Testis (tissue), 2 donors: ENCODE measurements at regions not wholly inside any gene's neighbourhood (a gene's known extent, or its start where the extent isn't known, plus 50 kb on each side); places are given as distances from the start of the nearest gene placed in this dataset.

Source experiments
- DNase-seq: peaks from one replicate; pipeline ENCODE4 v3.0.0-alpha.2; 2019
- H3K27ac ChIP-seq, 2 donors: fragments of 200-600 bp; sonication (generic); one replicate each; pipeline ENCODE4 v1.5.1; 2019
- H3K27me3 ChIP-seq: fragments of 200-600 bp; sonication (generic); one replicate; pipeline ENCODE4 v1.5.1; 2019
- H3K36me3 ChIP-seq: fragments of 200-600 bp; sonication (generic); one replicate; pipeline ENCODE4 v1.5.1; 2017; ENCODE audit warnings: low read depth; ENCODE audit errors: missing control alignments
- H3K4me1 ChIP-seq: fragments of 200-600 bp; sonication (generic); one replicate; pipeline ENCODE4 v1.5.1; 2019
- H3K4me3 ChIP-seq, 2 donors: fragments of 200-600 bp; sonication (generic); one replicate each; pipeline ENCODE4 v1.5.1; 2017 to 2019
- H3K9me3 ChIP-seq: fragments of 200-600 bp; sonication (generic); one replicate; pipeline ENCODE4 v1.5.1; 2017
- POLR2A ChIP-seq: fragments of 450-650 bp; IDR thresholded peaks from one replicate; pipeline ENCODE4 v1.6.1; 2017; ENCODE audit warnings: antibody characterized with exemption, mild to moderate bottlenecking, moderate library complexity
- whole genome bisulfite sequencing, 2 donors: methylation state at CpG; one replicate each; pipeline ENCODE4 v1.1.5; 2018; 5-methylcytosine and 5-hydroxymethylcytosine counted together
- intact Hi-C: fragments of 100-400 bp; cut with DNase I; formaldehyde crosslinking; loops from one replicate; pipeline ENCODE4 v1.15.1; 2023; ENCODE audit warnings: low total_unique reads
- TF ChIP-seq, protein P1 (sequence below), 3 experiments: fragments of 450-650 bp in 2 of 3; fragments of 200-600 bp in 1 of 3; sonication (generic) in 1 of 3; IDR thresholded peaks; one replicate each; pipeline ENCODE4 v1.5.1; 2016 to 2019; ENCODE audit warnings: antibody characterized with exemption in 3 of 3, mild to moderate bottlenecking in 2 of 3, moderate library complexity in 1 of 3

DNA sequence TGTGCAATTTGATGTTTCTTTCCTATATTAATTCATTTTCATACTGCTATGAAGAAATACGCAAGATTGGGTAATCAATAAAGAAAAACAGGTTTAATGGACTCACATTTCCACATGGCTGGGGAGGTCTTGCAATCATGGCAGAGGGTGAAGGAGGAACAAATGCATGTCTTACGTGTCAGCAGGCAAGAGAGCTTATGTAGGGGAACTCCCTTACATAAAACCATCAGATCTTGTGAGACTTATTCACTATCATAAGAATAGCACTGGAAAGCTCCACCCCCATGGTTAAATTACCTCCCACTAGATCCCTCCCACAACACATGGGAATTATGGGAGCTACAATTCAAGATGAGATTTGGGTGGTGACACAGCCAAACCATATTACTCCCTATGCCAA lies 418.9 kb upstream of the MAF start:
- intact Hi-C loops: no loop called here
- no peak for TF ChIP-seq POLR2A
- TF ChIP-seq, protein P1, sequence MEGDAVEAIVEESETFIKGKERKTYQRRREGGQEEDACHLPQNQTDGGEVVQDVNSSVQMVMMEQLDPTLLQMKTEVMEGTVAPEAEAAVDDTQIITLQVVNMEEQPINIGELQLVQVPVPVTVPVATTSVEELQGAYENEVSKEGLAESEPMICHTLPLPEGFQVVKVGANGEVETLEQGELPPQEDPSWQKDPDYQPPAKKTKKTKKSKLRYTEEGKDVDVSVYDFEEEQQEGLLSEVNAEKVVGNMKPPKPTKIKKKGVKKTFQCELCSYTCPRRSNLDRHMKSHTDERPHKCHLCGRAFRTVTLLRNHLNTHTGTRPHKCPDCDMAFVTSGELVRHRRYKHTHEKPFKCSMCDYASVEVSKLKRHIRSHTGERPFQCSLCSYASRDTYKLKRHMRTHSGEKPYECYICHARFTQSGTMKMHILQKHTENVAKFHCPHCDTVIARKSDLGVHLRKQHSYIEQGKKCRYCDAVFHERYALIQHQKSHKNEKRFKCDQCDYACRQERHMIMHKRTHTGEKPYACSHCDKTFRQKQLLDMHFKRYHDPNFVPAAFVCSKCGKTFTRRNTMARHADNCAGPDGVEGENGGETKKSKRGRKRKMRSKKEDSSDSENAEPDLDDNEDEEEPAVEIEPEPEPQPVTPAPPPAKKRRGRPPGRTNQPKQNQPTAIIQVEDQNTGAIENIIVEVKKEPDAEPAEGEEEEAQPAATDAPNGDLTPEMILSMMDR (IDR thresholded peaks at IDR 0.05): no peak
- Histone ChIP-seq H3K4me3 (no peak overlapping the region), H3K27ac (no peak overlapping the region), H3K36me3 (no peaks in the 10 kb centered on the region), H3K9me3 (no peaks in the 10 kb centered on the region), H3K27me3 (no peaks in the 10 kb centered on the region), H3K4me1 (peaks cover 4% of the 10 kb centered on the region)
- WGBS, 2 donors: 50 to 62% methylated on average over 2 of the region's 2 CpGs
- DNase-seq: no peak

DNA sequence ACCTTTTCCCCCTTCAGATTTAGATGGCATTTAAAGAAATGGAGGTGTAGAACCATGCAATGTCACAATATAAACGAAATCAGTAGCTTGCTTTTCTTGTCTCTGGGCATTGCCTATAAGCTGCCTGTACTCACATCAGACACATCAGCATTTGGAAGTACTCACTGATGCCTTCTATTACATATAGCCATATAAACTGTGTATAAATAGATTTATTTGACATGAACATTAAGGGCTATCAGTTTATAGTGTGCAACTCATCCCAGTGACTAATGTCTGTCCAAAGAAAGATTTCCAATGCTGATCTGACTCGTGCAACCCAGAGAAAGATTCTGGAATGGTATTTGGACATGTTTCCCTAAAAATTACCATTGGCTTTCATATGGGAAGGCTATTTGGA lies 417.9 kb upstream of the MAF start:
- no peak for TF ChIP-seq POLR2A
- TF ChIP-seq, protein P1 (IDR thresholded peaks at IDR 0.05): no peak
- H3K9me3 ChIP-seq: no peaks in the 10 kb centered on the region
- intact Hi-C loops: no loop called here
- H3K36me3 ChIP-seq: no peaks in the 10 kb centered on the region
- H3K27ac ChIP-seq: no peak overlapping the region
- WGBS, 2 donors: 74 to 83% methylated on average over 2 of the region's 2 CpGs
- peaks cover 4% of the 10 kb centered on the region for H3K4me1 ChIP-seq
- no peaks in the 10 kb centered on the region for H3K27me3 ChIP-seq
- H3K4me3 ChIP-seq: no peak overlapping the region
- no peak for DNase-seq

DNA sequence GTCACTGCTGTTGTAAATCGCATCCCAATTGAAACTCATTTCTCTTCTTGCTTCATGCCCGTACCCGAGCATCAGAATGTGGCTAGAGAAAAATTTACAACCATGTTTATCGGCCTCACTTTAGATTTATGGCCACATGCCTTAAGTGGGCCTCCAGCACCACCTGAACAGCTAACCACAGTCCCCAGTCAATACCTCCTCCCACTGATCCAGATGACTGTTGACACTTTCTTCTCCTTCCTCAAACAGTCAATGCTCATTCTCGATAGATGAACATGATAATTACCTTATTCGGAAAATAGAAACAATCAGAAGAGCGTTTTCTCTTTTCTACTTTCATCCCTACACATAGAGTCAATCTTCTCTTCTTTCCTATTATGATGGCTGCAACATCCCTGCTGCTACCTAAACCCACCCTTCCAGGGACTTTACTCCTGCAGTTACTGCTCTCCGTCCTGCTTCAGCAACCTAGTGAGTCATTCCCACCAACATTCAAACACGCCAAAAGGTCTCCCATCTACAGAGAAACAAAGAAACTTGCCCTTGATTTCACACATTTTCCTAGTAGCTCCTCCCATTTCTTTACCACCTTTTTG lies 416.3 kb upstream of the MAF start:
- H3K27me3 ChIP-seq: no peaks in the 10 kb centered on the region
- no peak overlapping the region for H3K27ac ChIP-seq
- H3K36me3 ChIP-seq: no peaks in the 10 kb centered on the region
- intact Hi-C loops: no loop called here
- no peak overlapping the region for H3K4me3 ChIP-seq
- DNase-seq: no peak
- WGBS, 2 donors: 71 to 73% methylated on average over 9 of the region's 9 CpGs
- H3K9me3 ChIP-seq: no peaks in the 10 kb centered on the region
- no peak for TF ChIP-seq POLR2A
- TF ChIP-seq, protein P1 (IDR thresholded peaks at IDR 0.05): no peak
- no peaks in the 10 kb centered on the region for H3K4me1 ChIP-seq

DNA sequence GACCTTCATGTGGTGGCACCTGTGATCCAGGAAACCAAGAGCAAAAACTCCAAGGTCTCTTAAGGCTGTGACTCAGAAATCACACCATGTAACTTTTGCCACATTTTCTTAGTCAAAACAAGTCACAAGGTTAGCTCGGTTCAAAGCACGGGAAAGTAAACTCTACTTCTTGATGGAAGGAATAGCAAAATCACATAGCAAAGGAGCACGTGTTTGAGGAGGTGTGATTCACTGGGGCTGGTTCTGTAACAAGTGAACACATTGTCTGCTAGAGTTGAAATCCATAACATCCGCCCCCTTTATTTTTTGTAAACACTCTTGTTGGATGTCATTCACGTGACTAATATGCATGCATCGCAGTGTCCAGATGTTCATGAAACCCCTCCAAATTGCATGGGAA lies 415.0 kb upstream of the MAF start:
- TF ChIP-seq POLR2A: no peak
- TF ChIP-seq, protein P1 (IDR thresholded peaks at IDR 0.05): no peak
- Histone ChIP-seq H3K4me1 (no peaks in the 10 kb centered on the region), H3K36me3 (no peaks in the 10 kb centered on the region), H3K9me3 (no peaks in the 10 kb centered on the region), H3K4me3 (no peak overlapping the region), H3K27ac (no peak overlapping the region), H3K27me3 (no peaks in the 10 kb centered on the region)
- 94 to 96% methylated on average over 6 of the region's 6 CpGs for WGBS, 2 donors
- no peak for DNase-seq
- intact Hi-C loops: no loop called here

DNA sequence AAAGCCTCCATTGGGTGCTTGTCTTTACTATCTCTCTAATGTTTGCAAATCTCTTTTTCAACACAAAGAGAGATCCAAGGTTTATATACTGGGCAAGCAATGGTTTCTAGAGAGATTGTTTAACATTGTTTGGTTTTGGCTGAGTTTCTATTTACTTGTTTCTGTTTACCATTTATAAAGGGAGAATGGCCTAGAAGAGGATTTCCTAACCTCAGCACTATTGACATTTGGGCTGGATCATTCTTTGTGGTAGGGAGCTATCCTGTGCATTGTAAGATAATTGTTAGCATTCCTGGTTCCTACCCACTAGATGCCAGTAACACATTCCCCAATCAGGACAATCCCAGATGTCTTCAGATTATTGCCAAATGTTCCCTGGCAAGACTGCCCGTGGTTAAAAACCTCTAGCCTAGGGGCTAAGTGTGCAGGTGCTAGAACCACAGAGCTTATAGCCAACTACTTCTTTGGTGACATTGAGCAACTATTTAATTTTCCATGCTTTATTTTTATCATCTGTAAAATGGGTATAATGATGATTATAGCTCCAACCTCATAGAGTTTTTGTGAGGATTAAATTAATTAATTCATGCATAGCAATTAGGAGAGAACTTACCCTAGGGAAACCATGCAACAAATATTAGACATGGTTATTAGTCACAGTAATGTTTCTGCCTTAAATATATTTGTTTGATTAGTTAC lies 413.9 kb upstream of the MAF start:
- Histone ChIP-seq H3K27ac (no peak overlapping the region), H3K27me3 (no peaks in the 10 kb centered on the region), H3K9me3 (no peaks in the 10 kb centered on the region), H3K4me1 (no peaks in the 10 kb centered on the region), H3K4me3 (no peak overlapping the region), H3K36me3 (no peaks in the 10 kb centered on the region)
- no peak for TF ChIP-seq POLR2A
- TF ChIP-seq, protein P1 (IDR thresholded peaks at IDR 0.05): no peak
- intact Hi-C loops: no loop called here
- DNase-seq: no peak
- WGBS, 2 donors: 82 to 83% methylated on average over 1 of the region's 1 CpG
